ENCODE measurements at regions not wholly inside any gene's neighbourhood (a gene's known extent, or its start where the extent isn't known, plus 50 kb on each side); places are given as distances from the start of the nearest gene placed in this dataset.

DNA sequence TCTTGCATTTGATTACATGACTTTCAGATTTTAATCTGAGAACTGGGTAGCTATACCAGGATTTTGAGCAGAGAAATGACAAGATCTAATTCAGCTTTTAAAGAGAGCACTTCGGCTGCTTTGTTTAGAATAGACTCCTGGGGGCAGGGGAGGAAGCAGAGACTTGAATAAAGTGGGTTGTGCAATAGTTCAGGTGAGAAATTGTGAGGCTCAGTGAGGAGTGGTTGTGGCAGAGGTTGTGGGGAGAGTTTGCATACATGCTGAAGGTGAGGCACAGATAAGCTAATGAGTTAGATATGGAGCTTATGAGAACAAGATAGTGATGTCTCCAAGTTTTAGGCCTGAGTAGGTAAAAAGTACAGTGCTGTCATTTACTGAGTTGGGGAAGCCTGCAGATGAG is 281.4 kb downstream of the FLRT2 start:
- TF ChIP-seq, protein P1, sequence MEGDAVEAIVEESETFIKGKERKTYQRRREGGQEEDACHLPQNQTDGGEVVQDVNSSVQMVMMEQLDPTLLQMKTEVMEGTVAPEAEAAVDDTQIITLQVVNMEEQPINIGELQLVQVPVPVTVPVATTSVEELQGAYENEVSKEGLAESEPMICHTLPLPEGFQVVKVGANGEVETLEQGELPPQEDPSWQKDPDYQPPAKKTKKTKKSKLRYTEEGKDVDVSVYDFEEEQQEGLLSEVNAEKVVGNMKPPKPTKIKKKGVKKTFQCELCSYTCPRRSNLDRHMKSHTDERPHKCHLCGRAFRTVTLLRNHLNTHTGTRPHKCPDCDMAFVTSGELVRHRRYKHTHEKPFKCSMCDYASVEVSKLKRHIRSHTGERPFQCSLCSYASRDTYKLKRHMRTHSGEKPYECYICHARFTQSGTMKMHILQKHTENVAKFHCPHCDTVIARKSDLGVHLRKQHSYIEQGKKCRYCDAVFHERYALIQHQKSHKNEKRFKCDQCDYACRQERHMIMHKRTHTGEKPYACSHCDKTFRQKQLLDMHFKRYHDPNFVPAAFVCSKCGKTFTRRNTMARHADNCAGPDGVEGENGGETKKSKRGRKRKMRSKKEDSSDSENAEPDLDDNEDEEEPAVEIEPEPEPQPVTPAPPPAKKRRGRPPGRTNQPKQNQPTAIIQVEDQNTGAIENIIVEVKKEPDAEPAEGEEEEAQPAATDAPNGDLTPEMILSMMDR (IDR thresholded peaks at IDR 0.05; ENCODE audit: borderline replicate concordance, extremely low read depth, low read length, poor library complexity, severe bottlenecking) = no peak
- no peak for TF ChIP-seq EZH2 (IDR thresholded peaks at IDR 0.05; ENCODE audit: borderline replicate concordance, low read depth, low read length, severe bottlenecking)
